HEK293 (cell line): ENCODE measurements at regions not wholly inside any gene's neighbourhood (a gene's known extent, or its start where the extent isn't known, plus 50 kb on each side); places are given as distances from the start of the nearest gene placed in this dataset.

ENCODE experiments used
- ZBTB21 ChIP-seq: fragments of 450-650 bp; formaldehyde crosslinking; IDR thresholded peaks from 2 replicates; pipeline ENCODE4 v1.5.1; 2017; ENCODE audit warnings: missing biosample characterization, missing genetic modification characterization
- ZFP41 ChIP-seq: fragments of 450-650 bp; formaldehyde crosslinking; IDR thresholded peaks from 2 replicates; pipeline ENCODE4 v1.5.1; 2016; ENCODE audit warnings: missing biosample characterization, missing genetic modification characterization, borderline replicate concordance
- ZIC2 ChIP-seq: fragments of 450-650 bp; formaldehyde crosslinking; IDR thresholded peaks from 2 replicates; pipeline ENCODE4 v1.5.1; 2016; ENCODE audit warnings: missing biosample characterization, missing genetic modification characterization
- ZNF155 ChIP-seq: fragments of 450-650 bp; formaldehyde crosslinking; IDR thresholded peaks from 2 replicates; pipeline ENCODE4 v1.5.1; 2016; ENCODE audit warnings: missing biosample characterization, missing genetic modification characterization
- ZNF266 ChIP-seq: fragments of 450-650 bp; formaldehyde crosslinking; IDR thresholded peaks from 2 replicates; pipeline ENCODE4 v1.5.1; 2016; ENCODE audit warnings: missing biosample characterization, missing genetic modification characterization, low read depth
- ZNF280C ChIP-seq: fragments of 450-650 bp; formaldehyde crosslinking; IDR thresholded peaks from 2 replicates; pipeline ENCODE4 v1.5.1; 2016; ENCODE audit warnings: missing biosample characterization, missing genetic modification characterization
- ZNF558 ChIP-seq: fragments of 450-650 bp; formaldehyde crosslinking; IDR thresholded peaks from 2 replicates; pipeline ENCODE4 v1.5.1; 2016; ENCODE audit warnings: missing biosample characterization, missing genetic modification characterization

- no peak for TF ChIP-seq ZBTB21 (tag by site-specific recombination)
- no peak for TF ChIP-seq ZNF266
- no peak for TF ChIP-seq ZNF280C (tag by site-specific recombination)
- TF ChIP-seq ZIC2: no peak
- no peak for TF ChIP-seq ZNF155 (tag by site-specific recombination)
- TF ChIP-seq ZFP41 (tag by site-specific recombination): no peak
- no peak for TF ChIP-seq ZNF558 (tag by site-specific recombination)
These were observed 168.3 kb downstream of the DAD1 start for GRCh38 chr14:22420598-22421186.
